Medulla oblongata (tissue), 1 donor: ENCODE measurements at regions not wholly inside any gene's neighbourhood (a gene's known extent, or its start where the extent isn't known, plus 50 kb on each side); places are given as distances from the start of the nearest gene placed in this dataset.

ENCODE experiments used
- DNase-seq: peaks from one replicate; pipeline ENCODE4 v3.0.0-alpha.2; 2015; ENCODE audit errors: extremely low spot score

DNA sequence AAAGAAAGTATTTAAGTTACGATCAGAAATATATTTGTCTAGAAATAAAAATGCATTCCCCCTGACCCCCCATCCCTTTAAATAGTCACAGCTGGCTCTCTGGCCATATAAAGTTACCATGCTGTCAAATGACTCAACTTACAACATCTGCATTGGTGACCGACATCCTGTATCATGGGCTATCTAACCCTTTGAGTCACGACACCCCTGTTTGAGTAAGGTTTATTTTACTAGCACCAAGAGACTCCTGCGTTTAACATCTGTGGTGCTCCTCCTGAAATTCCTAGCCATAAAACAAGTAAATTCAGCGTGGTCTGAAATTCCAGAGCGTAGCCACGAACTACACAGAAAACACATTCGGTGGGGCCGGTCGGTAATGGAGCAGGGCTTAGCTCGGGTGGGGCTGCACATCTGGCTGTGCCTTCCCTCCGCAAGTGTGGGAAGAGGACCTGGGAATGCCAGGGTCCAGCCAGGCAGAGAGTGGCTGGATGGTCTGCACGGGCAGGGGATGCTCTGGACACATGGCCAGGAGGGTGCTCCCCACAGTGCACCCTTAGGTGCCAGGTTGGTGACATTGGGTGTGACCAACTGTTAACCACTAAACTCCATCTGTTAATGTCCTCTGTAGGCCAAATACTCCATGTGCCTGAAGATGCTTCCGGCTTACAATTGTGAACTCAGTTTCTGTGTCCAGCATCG, 53.0 kb upstream of the CLDN14 start:
- no peak for DNase-seq

- no peak for DNase-seq
These were observed 53.5 kb upstream of the CLDN14 start for GRCh38 chr21:36533468-36533848.

DNA sequence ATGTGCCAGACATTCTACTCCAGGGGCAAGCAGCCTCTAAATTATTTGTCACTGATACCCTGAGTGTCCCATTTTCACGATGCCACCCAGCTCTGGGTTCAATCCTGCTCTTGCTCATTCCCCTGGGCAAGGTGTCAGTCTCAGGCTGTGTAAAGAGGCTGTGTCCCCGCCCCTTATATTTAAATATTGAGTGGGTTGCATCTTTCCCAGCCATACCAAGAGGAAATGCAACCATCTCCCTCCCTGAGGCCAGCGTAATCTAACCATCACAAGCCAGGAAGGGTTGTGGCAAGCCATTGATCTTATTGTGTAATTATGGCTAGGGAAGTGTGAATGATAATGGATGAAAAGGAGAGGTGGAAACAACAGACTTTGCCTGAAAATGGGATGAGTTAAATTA, 54.7 kb upstream of the CLDN14 start:
- no peak for DNase-seq

- no peak for DNase-seq
These were observed 55.8 kb upstream of the CLDN14 start for GRCh38 chr21:36535618-36536241.

DNA sequence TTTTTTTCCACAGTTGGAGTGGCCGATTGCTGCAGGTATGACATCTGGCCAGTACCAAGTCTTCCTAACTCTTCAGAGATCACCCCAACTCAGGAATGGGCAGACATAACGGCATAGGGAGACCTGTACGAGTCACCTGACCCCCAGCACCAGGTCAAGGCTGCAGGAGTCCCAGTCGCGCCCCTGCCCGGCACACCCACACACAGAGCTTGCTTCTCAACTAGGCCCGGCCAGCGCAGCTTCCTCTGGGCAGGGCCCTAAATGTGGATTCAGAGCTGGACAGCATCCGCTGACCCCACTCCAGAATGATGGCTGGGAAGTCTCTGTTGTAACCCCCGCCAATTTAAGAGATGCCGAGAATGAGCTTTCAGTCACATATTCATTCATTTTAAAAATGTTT, 58.8 kb upstream of the CLDN14 start:
- no peak for DNase-seq

DNA sequence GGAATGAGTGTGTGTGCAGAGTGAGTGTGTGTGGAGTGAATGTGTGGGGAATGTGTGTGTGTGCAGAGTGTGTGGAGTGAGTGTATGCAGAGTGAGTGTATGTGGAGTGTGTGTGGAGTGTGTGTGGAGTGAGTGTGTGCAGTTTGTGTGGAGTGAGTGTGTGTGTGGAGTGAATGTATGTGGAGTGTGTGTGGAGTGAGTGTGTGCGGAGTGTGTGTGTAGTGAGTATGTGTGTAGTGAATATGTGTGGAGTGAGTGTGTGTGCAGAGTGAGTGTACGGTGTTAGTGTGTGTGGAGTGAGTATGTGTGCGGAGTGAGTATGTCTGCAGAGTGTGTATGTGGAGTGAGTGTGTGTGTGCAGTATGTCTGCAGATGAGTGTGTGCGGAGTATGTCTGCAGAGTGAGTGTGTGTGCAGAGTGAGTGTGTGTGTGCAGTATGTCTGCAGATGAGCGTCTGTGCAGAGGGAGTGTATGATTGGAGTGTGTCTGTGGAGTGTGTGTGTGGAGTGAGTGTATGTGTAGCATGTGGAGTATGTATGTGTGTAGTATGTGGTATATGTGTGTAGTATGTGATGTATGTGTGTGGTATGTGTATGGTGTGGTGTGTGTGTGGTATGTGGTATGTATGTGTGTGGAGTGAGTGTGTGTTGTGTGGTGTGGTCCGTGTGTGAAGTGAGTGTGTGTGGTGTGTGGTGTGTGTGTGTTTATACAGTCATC, 59.7 kb upstream of the CLDN14 start:
- DNase-seq = no peak

DNA sequence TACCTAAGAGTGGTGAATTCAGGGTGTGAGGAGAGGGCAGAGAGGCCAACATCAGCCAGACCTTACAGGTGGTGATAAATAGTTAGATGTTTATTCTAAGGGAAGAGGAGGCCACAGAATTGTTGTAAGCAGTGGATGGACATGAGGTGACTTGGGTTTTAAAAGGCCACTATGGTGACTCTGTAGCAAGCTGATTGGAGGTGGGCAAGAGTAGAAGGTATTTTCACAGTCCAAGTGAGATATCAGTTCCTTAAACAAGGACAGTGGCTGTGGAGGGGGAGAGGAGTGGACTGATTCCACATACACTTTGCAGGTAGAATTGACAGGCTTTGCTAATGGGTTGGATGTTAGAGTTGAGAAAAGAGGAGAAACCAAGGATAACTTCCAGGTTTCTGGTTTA, 60.8 kb upstream of the CLDN14 start:
- DNase-seq = no peak

GRCh38 chr21:36541721-36542139, 61.8 kb upstream of the CLDN14 start:
- no peak for DNase-seq

DNA sequence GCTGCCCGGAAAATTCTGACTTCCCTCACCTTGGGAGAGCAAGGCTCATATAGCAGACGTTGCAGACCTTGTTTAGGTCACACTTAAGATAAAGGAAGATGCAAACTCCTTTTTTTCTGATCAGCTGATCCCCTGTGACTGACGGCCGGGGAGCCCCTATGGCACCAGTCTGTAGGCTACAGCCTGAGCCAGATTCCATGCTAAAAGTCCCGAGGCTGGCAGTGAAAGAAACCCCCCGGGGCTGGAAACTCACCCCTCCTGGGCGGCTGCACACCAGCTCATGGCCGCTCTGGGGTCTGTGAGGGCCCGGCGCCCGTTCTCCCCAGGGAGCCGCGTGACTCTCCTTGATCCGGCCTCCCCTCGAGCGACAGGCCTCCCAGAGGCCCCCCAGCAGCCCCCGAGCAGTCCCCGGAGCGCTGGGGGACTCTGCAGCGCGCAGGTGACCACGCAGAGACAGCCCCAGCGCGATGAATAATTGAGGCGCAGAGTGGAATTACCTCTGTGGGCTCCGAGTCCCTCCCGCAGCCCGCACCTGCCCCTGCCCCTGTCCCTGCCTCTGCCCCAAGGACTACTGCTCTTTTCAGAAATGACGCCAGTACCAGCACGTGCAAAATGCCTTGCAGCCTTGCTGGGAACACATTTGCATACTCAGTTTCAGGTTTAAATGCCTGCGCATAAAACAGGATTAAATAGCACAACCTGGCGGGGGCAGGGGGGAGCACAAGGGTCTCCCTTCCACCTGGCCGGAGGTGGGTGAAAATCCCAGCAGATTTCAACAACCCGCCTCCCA, 62.6 kb upstream of the CLDN14 start:
- no peak for DNase-seq

- no peak for DNase-seq
These were observed 64.0 kb upstream of the CLDN14 start for GRCh38 chr21:36543924-36544323.

DNA sequence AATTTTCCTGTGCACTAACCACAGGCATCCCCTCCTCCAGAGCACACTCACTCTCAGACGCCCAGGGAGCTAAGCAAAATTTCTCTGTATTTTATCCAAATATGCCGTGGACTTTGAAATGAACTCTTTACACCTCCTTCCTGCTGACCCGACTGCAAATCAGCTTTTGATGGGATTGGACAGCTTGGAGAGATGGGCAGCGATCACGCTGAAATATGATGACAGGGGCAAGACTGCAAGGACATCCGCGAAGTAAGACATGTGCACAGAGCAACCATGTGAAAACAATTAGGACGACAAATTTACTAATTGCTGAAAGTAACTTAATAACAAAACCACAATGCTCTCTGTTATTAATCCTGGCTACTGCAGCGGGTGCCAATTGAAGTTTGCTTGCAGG, 64.6 kb upstream of the CLDN14 start:
- no peak for DNase-seq

- DNase-seq = no peak
These were observed 66.0 kb upstream of the CLDN14 start for GRCh38 chr21:36545776-36546511.

DNA sequence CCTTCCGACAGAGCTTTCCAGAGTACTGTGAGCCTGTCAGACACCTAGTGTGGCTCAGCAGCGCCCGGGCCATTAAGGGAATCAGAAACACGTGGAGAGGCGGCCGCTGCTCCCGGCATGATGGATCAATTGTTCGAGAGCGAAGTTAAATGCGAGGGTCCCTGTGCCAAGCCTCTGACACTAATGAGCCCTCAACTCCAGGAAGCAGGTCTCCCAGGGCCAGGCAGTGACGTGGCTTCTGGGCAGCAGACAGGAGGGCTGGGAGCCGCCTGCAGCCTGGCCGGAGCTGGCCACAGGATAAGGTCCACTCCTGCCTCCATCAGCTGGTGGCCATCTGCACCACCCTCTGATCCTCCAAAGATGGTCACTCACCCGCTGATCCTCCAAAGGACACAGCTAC, 67.5 kb upstream of the CLDN14 start:
- DNase-seq = no peak

DNA sequence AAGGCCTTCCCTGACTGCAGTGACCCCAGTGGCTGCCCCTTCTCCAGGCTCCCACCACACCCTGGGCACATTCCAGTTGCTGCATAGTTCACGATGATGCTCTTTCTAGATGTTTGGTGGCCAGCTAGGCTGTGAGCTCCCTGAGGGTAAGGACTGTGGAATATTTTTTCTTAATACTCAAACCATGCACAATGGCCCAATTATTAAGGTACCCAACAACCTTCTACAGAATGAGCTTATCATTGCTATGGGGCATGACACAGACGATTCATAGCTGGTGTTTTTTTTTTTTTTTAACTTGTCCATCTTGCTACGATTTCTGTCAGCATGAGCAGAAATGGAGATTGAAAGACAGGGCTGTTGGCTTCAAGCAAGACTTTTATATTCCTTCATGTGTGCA, 68.9 kb upstream of the CLDN14 start:
- DNase-seq = no peak

DNA sequence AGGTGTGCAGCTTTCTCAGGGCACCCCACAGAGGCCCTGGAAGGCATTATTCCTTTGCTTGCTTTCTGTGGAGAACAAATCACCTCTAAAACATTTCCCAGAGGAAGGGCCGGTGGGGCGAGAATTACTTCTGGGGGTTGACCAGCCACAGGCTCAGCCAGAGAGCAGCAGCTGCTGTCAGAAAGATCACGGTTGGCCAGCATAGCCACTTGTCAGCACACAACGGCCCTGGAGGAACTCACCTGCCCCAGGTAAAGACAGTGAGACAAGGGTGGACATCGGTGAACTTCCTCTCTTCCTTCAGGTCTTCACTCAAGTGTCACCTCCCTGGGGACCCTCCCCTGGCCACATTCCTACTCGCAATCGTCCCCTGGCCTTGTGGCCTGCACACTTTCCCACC, 69.5 kb upstream of the CLDN14 start:
- DNase-seq = no peak

DNA sequence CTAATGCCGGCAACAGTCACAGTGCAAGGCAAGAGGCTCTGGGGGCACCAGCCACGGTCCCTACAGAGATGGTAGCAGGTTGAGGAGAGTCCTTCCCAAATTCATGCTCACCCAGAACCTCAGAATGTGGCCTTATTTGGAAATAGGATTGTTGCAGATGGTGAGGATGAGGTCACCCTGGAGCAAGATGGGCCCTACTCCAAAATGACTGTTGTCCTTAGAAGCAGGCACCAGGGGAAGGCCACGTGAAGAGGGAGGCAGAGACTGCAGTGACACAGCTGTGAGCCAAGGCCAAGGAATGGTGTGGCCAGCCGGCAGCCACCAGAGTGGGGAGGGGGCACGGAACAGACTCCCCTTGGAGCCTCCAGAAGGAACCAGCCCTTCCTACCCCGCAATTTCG, 70.8 kb upstream of the CLDN14 start:
- no peak for DNase-seq

- no peak for DNase-seq
These were observed 71.4 kb upstream of the CLDN14 start for GRCh38 chr21:36551321-36551720.

- no peak for DNase-seq
These were observed 72.0 kb upstream of the CLDN14 start for GRCh38 chr21:36551731-36552433.

GRCh38 chr21:36552434-36552785, 72.5 kb upstream of the CLDN14 start:
- DNase-seq = no peak

GRCh38 chr21:36553406-36553805, 73.5 kb upstream of the CLDN14 start:
- DNase-seq = no peak
